GM19397 (cell line): ENCODE measurements at regions not wholly inside any gene's neighbourhood (a gene's known extent, or its start where the extent isn't known, plus 50 kb on each side); places are given as distances from the start of the nearest gene placed in this dataset.
"Not testable (repeated sequence)": the region's sequence is repeated elsewhere in the genome, so short reads cannot be mapped to it uniquely, and the experiment has no call there.

Experiments
- ATAC-seq: cut with Tn5 transposase; IDR thresholded peaks from one replicate; pipeline ENCODE4 v1.9.1; 2021; ENCODE audit warnings: mild to moderate bottlenecking, moderate library complexity; ENCODE audit not compliant: unreplicated experiment

DNA sequence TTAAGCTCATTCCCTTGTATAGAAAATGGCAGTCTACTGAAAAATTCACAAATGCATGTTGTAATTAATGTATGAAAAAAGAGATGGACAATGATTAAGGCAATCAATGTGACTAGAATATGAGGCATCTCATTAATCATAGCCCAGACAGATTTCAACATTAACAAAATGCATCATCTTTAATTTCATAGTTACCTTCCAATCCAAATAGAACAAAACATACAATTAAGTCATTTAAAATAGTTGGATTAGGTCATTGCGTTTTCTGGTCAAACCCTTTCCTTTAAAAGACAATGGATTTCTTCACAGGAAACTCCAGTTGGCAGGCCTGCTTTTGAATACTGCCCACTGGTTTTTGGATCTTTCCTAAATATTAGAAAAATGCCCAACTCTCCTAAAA lies 203.9 kb downstream of the HAO1 start:
- ATAC-seq = no peak

GRCh38 chr20:7741866-7742265 lies 198.4 kb downstream of the HAO1 start:
- ATAC-seq = no peak

- no peak for ATAC-seq
Observed at GRCh38 chr20:7742479-7742878, 197.8 kb downstream of the HAO1 start.

GRCh38 chr20:7744411-7744810 lies 195.8 kb downstream of the HAO1 start:
- no peak for ATAC-seq

- ATAC-seq = no peak
Observed at GRCh38 chr20:7748624-7749023, 191.6 kb downstream of the HAO1 start.

DNA sequence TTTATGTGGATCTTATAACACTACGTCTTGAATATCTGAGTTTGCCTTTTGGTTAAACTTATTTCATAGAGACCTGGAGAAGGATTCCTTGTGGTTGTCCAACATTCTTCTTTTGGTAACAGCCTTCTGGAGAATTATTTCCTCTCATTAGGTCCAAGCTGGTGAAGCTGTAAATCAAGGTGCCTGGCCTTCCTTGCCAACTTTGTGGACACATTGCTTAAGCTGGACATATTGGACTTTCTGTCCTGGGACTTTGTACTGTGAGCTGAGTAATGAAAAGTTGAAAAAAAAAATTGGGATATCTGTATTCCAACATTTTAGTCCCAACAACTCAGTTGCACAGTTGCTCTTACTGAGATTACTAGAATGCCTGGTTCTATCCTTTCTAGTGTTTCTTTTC lies 186.2 kb downstream of the HAO1 start:
- no peak for ATAC-seq

GRCh38 chr20:7758406-7758805 lies 181.9 kb downstream of the HAO1 start:
- no peak for ATAC-seq

GRCh38 chr20:7760247-7761031 lies 179.8 kb downstream of the HAO1 start:
- ATAC-seq = no peak

DNA sequence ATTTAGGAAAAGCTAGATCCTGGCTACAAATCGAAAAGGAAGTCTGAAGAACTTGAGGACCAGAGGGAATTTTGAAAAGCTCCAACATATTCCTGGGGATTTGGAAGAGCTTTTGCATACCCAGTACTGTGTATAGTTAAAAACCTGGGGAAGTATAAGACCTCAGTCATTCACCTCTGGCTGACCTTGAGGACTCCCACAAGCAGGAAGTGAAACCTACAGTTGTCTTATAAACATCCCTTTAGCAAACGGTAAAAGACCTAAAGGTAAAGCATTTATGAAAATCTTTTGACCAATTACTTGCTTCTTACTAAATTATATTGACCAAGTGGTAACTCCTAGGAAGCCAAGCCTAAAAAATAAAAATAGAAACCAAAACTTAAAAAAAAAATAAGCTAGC lies 175.0 kb downstream of the HAO1 start:
- ATAC-seq = peak; percentile 96

DNA sequence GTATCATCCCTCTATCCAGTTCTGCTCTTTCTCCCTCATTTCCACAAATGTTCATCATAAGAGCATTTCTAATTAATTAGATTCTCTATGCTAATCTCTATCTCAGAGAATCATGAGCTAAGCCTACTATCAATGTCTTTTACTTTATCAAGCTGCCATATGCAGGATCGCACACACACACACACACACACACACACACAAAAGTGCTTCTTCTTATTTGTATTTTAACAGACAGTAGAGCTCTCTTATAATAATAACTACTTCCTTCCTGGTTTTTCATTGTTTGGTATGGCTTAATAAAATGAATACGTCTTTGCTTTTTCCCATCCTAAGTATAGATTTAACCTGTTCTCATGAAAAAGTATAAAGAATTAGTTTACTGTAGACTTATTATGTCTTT lies 170.2 kb downstream of the HAO1 start:
- ATAC-seq = no peak

DNA sequence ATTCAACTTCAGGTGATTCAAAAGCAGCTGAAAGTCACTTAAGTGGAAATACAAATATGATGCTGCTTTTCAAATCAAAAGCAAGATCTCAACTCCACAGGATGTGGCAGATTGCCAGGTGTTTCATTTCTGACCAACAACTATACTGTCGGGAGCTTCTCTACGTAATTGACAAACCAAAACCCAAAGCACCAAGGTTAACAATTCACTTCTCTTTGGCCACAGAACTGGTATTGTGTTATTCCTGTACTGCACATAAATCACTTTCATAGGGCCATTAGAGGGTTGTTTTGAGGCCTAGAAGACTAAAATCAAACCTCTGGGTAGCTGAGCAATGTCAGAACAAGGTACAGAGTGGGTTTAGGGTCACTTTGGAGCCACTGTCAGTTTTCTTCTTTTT lies 169.7 kb downstream of the HAO1 start:
- peak; percentile 99 for ATAC-seq

DNA sequence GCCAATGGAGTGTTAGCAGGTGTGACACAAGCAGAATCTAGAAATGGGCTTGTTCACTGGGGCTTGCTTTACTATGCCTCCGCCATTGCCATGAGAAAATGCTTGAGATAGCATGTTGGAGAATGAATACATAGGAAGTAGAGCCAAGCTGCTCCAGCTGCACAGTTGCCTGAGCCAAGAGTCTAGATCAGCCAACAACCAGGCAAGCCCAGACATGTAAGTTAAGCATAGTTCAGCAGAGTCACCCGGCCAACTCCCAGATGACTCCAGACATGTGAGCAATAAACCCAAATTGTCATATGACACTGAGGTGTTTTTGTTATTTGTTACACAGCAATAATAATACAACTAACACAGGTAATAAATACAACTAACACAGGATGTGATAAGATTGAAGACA lies 167.9 kb downstream of the HAO1 start:
- no peak for ATAC-seq

- ATAC-seq = no peak
Observed at GRCh38 chr20:7773511-7773910, 166.7 kb downstream of the HAO1 start.

- ATAC-seq = no peak
Observed at GRCh38 chr20:7775072-7775471, 165.2 kb downstream of the HAO1 start.

DNA sequence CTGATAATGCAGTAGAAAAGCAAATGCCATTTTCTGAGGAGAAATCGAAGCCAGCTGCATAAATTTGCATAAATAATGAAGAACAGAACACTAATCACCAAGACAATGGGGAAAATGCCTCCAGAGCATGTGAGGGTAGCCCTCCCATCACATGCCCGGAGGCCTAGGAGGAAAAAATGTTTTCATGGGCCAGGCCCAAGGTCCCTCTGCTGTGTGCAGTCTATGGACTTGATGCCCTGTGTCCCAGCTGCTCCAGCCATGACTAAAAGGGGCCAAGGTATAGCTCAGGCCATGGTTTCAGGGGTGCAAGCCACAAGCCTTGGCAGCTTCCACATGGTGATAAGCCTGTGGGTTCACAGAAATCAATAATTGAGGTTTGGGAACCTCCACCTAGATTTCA lies 164.1 kb downstream of the HAO1 start:
- no peak for ATAC-seq

GRCh38 chr20:7790189-7790588 lies 150.1 kb downstream of the HAO1 start:
- ATAC-seq = no peak

DNA sequence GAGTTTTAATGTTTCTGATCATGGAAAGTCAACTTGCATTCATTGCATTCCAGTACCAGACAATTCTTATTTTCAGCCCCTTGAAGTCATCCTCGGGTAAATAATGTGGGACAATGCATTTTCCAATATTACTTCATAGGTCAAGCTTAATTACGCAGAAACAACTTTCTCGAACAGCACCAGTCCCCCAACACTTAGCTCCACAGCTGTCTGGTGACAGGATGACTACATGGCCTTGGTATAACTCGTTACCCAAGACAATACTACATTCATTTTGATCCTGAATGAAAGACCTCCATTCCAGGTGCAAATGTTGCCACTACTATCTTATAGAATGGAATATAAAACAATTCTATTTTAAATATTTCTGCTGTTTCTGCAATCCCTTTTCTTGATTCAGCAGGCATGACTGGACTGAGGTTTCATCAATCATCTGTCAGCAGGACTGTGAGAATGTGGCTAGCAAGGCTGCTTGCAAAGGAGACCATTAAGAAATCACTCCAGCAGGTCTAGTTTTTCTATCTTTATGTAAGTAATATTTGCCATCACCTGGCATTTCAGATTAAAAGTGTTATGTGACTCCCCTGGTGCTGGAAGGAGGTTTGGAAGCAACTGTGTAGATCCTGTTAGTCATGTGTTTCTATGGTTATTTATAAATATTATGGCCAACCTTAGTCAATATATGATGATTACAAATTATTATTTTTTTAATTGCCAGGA lies 147.9 kb downstream of the HAO1 start:
- no peak for ATAC-seq

GRCh38 chr20:7798176-7798575 lies 142.1 kb downstream of the HAO1 start:
- no peak for ATAC-seq

- ATAC-seq = no peak
Observed at GRCh38 chr20:7799862-7800261, 140.4 kb downstream of the HAO1 start.

GRCh38 chr20:7803411-7804151 lies 136.7 kb downstream of the HAO1 start:
- not testable (repeated sequence) for ATAC-seq

- ATAC-seq = no peak
Observed at GRCh38 chr20:7806831-7807230, 133.4 kb downstream of the HAO1 start.

GRCh38 chr20:7817286-7817685 lies 123.0 kb downstream of the HAO1 start:
- no peak for ATAC-seq
